ENCODE measurements at regions not wholly inside any gene's neighbourhood (a gene's known extent, or its start where the extent isn't known, plus 50 kb on each side); places are given as distances from the start of the nearest gene placed in this dataset.

DNA sequence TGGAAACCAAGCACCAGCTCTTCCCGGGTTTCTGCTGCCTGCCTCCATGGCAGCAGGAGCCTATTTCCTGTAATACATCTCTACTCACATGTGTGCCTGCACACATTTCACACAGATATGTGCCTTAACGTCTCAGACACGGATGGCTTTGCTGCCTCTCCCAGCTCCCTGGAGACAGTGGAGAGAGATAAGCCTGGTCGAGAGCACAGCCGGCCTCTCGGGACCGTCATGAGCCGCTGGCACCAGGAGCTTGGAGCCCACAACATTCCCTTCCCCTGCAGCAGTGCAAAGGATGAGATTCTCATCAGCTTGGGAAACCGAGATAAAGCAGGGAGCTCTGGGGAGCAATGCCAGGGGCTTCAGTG is 587.7 kb downstream of the BRD1 start:
- TF ChIP-seq CTCF (IDR thresholded peaks at IDR 0.05; ENCODE audit: low read depth, low read length, poor library complexity, severe bottlenecking) (no peak), EZH2phosphoT487 (IDR thresholded peaks at IDR 0.05; ENCODE audit: borderline replicate concordance, low read length) (no peak)
